ENCODE measurements at regions not wholly inside any gene's neighbourhood (a gene's known extent, or its start where the extent isn't known, plus 50 kb on each side); places are given as distances from the start of the nearest gene placed in this dataset.

DNA sequence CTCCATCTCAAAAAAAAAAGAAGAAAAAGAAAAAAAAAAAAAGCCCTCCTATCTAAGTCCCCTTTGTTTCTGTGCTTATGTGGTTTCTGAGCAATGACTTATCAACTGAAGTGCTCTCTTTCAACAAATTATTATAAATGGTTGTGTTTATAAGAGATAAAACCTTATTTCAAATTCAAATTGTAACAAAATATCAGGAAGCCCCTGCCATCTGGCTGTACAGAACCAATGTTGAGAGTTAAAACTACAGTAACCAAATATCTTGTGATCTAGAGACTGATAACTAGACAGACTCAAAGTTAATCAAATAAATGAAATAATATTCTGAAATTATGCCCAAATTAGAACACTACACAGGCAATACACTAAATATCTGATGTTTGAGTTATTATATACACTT lies 143.0 kb upstream of the CPNE8 start:
- H3K27me3 Mint-ChIP-seq (ENCODE audit: low read depth): no peaks in the 10 kb centered on the region
- H3K4me1 Mint-ChIP-seq (ENCODE audit: low read depth): no peaks in the 10 kb centered on the region
- no peak overlapping the region for H3K27ac Mint-ChIP-seq
- H3K36me3 Mint-ChIP-seq (ENCODE audit: low read depth): no peaks in the 10 kb centered on the region
- DNase-seq (ENCODE audit: low spot score): no peak
- H3K9me3 Mint-ChIP-seq: no peaks in the 10 kb centered on the region
- H3K4me3 Mint-ChIP-seq: no peak overlapping the region

DNA sequence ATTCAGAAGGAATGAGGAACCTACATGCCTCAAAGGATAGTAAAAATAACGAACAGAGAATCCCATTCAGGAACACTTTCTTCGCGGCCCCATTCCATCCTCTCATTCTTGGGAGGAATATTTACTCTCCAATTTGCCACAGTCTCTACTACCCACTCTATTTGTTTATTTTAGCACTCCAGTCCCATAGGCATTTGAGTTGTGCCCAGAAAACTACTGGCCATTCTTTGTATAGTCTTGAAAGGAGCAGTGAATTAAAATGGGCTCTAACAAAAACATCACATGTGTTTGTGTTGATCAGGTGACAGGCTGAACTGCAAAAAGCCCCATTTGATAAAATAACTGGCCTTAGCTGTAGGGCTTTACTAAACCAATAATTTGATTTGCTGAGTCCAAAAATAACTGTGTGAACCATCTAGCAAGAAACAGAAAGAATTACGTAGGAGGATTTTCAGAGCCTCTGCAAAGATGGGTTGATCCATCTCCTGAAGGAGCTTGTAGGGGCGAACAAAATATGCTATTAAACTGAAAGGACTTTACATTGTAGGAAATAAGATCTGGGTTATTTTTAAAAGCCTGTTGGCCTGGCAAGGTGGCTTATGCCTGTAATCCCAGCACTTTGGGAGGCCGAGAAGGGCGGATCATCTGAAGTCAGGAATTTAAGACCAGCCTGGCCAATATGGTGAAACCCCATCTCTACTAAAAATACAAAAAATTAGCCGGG lies 142.3 kb upstream of the CPNE8 start:
- H3K4me3 Mint-ChIP-seq: no peak overlapping the region
- no peaks in the 10 kb centered on the region for H3K4me1 Mint-ChIP-seq (ENCODE audit: low read depth)
- H3K9me3 Mint-ChIP-seq: no peaks in the 10 kb centered on the region
- no peak for DNase-seq (ENCODE audit: low spot score)
- H3K27ac Mint-ChIP-seq: no peak overlapping the region
- H3K27me3 Mint-ChIP-seq (ENCODE audit: low read depth): no peaks in the 10 kb centered on the region
- H3K36me3 Mint-ChIP-seq (ENCODE audit: low read depth): no peaks in the 10 kb centered on the region

DNA sequence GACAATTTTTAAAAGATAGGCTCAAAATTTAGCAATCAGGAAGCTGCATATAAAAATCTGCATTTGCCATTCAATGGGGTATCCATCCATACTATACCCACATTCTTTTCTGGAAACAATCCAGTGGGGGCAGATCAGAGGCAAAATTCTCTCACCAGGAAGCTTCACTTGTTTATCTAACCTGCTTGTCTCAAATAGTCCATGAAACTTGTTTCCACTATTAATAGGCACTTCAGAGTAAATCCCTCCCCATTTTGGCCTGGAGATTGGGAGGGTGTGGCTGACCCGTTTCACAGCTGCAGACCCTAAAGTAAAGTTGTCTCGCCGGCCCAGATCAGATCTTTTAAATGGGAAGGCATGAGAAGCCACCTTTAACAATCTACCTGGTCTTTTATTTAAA lies 139.4 kb upstream of the CPNE8 start:
- H3K27me3 Mint-ChIP-seq (ENCODE audit: low read depth): no peaks in the 10 kb centered on the region
- no peaks in the 10 kb centered on the region for H3K4me1 Mint-ChIP-seq (ENCODE audit: low read depth)
- DNase-seq (ENCODE audit: low spot score): no peak
- no peak overlapping the region for H3K27ac Mint-ChIP-seq
- H3K9me3 Mint-ChIP-seq: no peaks in the 10 kb centered on the region
- H3K4me3 Mint-ChIP-seq: no peak overlapping the region
- H3K36me3 Mint-ChIP-seq (ENCODE audit: low read depth): no peaks in the 10 kb centered on the region

DNA sequence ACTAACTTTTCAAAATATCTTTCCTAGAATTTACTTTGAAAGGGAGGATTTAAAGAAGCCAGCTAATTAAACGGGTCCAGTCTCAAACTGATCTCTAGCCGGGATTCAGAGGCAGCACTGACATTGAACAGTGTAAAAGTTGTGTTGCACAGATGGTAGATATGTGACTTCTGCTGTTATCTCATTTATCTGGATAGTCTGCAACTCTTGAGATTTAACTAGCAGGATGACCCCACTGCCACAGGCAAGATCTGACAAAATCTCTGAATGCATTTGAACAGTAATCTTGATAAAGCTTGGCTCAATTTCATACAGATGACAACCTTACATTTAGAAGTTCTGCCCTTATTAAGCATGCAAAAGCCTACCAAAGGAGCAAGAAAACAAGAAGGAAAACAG lies 138.0 kb upstream of the CPNE8 start:
- DNase-seq (ENCODE audit: low spot score): no peak
- Mint-ChIP-seq H3K4me3 (no peak overlapping the region), H3K27ac (no peak overlapping the region), H3K36me3 (ENCODE audit: low read depth) (no peaks in the 10 kb centered on the region), H3K4me1 (ENCODE audit: low read depth) (no peaks in the 10 kb centered on the region), H3K9me3 (no peaks in the 10 kb centered on the region), H3K27me3 (ENCODE audit: low read depth) (no peaks in the 10 kb centered on the region)

DNA sequence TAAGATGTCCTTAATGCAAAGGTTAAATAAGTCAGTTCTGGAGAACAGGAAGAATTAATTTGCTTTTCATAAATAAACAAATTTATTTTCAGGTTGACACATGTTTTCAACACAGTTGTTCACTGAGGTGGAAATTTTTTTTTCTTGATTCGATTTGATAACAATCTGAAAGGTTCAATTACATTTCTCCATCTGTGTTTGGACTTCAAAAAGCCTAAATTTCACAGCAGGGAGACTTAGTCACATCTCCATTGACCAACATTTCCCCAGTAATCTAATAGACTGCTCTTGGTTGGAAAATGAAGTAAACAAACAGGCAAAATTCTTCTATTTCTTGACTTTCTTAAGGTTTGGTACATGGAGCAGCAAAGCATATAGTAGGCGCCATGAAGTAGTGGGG lies 134.9 kb upstream of the CPNE8 start:
- no peaks in the 10 kb centered on the region for H3K4me1 Mint-ChIP-seq (ENCODE audit: low read depth)
- no peak overlapping the region for H3K4me3 Mint-ChIP-seq
- H3K36me3 Mint-ChIP-seq (ENCODE audit: low read depth): no peaks in the 10 kb centered on the region
- H3K27me3 Mint-ChIP-seq (ENCODE audit: low read depth): no peaks in the 10 kb centered on the region
- H3K9me3 Mint-ChIP-seq: no peaks in the 10 kb centered on the region
- no peak overlapping the region for H3K27ac Mint-ChIP-seq
- DNase-seq (ENCODE audit: low spot score): no peak

DNA sequence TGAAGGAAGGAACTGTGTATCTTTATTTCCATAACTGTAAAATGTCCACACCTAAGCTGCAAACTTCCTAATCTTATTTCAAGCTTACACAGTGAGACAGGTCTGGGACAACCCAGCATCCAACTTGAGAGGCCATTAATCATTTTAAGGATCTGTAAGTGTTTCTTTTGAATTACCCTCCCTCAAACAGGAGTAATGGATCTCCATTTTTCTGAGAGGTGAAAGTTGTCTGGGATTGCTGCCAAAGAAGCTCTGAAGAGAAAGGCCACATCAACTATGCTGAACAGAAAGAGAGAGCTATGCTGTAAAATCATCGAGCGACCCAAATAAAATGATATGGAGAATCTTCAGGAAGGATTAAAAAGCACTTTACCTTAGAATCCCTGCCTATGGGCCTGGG lies 131.7 kb upstream of the CPNE8 start:
- H3K36me3 Mint-ChIP-seq (ENCODE audit: low read depth): no peaks in the 10 kb centered on the region
- no peak for DNase-seq (ENCODE audit: low spot score)
- no peak overlapping the region for H3K27ac Mint-ChIP-seq
- H3K9me3 Mint-ChIP-seq: no peaks in the 10 kb centered on the region
- no peak overlapping the region for H3K4me3 Mint-ChIP-seq
- H3K27me3 Mint-ChIP-seq (ENCODE audit: low read depth): no peaks in the 10 kb centered on the region
- no peaks in the 10 kb centered on the region for H3K4me1 Mint-ChIP-seq (ENCODE audit: low read depth)

DNA sequence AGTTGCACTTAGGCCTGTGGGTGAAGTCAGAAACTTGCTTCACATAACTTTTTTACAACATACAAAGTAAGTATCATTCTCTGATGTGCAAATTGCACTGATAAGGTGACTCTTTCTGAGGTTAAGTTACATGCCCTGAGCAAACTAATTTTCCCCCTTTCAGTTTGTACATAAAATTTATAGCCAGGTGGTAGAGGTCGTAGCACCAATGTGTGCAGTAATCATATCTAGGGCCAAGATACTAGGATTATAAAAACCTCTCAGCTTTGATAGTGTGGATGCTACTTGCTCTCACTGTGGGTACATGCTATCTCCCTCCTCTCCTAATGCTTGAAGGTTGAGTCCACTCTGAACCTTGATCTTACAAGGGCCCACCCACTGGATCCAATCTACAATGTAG lies 130.7 kb upstream of the CPNE8 start:
- H3K4me1 Mint-ChIP-seq (ENCODE audit: low read depth): no peaks in the 10 kb centered on the region
- DNase-seq (ENCODE audit: low spot score): no peak
- H3K27me3 Mint-ChIP-seq (ENCODE audit: low read depth): no peaks in the 10 kb centered on the region
- no peak overlapping the region for H3K4me3 Mint-ChIP-seq
- H3K36me3 Mint-ChIP-seq (ENCODE audit: low read depth): no peaks in the 10 kb centered on the region
- H3K9me3 Mint-ChIP-seq: no peaks in the 10 kb centered on the region
- no peak overlapping the region for H3K27ac Mint-ChIP-seq

DNA sequence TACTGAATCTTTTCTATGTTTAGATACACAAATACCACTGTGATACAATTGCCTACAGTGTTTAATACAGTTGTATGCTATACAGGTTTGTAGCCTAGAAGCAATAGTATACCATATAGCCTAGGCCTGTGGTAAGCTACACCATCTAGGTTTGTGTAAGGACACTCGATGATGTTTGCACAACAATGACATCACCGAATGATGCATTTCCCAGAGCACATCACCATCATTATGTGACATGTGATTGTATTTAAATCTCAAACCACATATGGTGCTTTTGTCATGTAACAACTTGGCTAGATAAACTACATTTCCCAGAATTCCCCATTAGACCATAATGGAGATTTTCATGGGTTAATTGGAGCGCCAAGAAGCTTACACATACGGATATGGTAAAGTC lies 128.4 kb upstream of the CPNE8 start:
- no peak for DNase-seq (ENCODE audit: low spot score)
- H3K4me3 Mint-ChIP-seq: no peak overlapping the region
- H3K9me3 Mint-ChIP-seq: no peaks in the 10 kb centered on the region
- H3K4me1 Mint-ChIP-seq (ENCODE audit: low read depth): no peaks in the 10 kb centered on the region
- no peak overlapping the region for H3K27ac Mint-ChIP-seq
- H3K27me3 Mint-ChIP-seq (ENCODE audit: low read depth): no peaks in the 10 kb centered on the region
- no peaks in the 10 kb centered on the region for H3K36me3 Mint-ChIP-seq (ENCODE audit: low read depth)

DNA sequence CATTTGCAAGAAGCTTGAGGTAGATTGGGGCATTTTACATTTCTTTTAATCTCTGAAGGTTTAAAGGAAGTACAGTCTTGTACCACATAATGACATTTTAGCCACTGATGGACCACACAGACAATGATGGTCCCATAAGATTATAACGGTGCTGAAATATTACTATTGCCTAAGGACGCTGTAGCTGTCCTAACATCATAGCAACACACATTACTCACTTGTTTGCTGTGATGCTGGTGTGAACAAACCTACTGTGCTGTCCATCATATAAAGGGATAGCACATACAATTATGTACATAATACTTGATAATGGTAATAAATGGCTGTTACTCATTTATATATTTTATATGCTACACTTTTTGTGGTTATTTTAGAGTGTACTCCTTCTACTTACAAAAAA lies 127.1 kb upstream of the CPNE8 start:
- Mint-ChIP-seq H3K36me3 (ENCODE audit: low read depth) (no peaks in the 10 kb centered on the region), H3K4me3 (no peak overlapping the region), H3K27ac (no peak overlapping the region), H3K4me1 (ENCODE audit: low read depth) (no peaks in the 10 kb centered on the region), H3K9me3 (no peaks in the 10 kb centered on the region), H3K27me3 (ENCODE audit: low read depth) (no peaks in the 10 kb centered on the region)
- no peak for DNase-seq (ENCODE audit: low spot score)

DNA sequence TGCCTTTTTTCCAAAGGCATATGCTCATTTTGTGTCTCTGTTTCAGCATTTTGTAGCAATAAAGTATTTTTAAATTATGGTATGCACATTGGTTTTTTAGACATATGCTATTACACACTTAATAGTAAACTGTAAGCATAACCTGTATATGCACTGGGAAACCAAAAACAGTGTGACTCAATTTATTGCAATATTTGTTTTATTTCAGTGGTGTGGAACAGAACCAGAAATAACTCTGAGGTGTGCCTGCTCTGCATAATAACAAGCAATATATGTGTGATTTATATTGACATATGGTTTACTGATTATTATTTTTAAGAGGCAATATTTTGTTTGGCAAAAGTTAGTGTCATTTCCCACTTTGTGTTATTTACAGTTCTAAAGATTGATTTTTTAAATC lies 126.6 kb upstream of the CPNE8 start:
- no peaks in the 10 kb centered on the region for H3K4me1 Mint-ChIP-seq (ENCODE audit: low read depth)
- H3K4me3 Mint-ChIP-seq: no peak overlapping the region
- no peak overlapping the region for H3K27ac Mint-ChIP-seq
- no peaks in the 10 kb centered on the region for H3K36me3 Mint-ChIP-seq (ENCODE audit: low read depth)
- H3K9me3 Mint-ChIP-seq: no peaks in the 10 kb centered on the region
- H3K27me3 Mint-ChIP-seq (ENCODE audit: low read depth): no peaks in the 10 kb centered on the region
- no peak for DNase-seq (ENCODE audit: low spot score)

DNA sequence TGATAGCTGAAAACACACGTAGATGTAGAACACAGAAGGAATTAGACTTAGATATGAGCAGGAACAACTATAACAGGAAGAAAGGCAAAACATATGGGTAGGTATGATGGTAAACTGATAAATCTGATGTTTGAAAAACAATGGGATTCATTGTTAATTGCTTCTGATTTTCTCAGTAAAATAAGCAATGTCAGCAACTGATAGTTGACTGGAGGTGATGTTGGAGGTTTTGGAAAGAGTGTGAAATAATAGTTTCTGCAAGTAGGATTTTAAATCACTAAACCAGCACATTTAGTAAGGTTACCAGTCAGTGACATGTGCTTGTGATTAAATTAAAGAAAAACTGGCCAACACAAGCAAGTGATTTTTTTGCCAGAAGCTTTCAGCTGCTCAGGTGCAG lies 123.0 kb upstream of the CPNE8 start:
- no peaks in the 10 kb centered on the region for H3K27me3 Mint-ChIP-seq (ENCODE audit: low read depth)
- no peaks in the 10 kb centered on the region for H3K36me3 Mint-ChIP-seq (ENCODE audit: low read depth)
- peaks cover 5% of the 10 kb centered on the region for H3K9me3 Mint-ChIP-seq
- H3K4me1 Mint-ChIP-seq (ENCODE audit: low read depth): no peaks in the 10 kb centered on the region
- no peak overlapping the region for H3K27ac Mint-ChIP-seq
- no peak overlapping the region for H3K4me3 Mint-ChIP-seq
- DNase-seq (ENCODE audit: low spot score): no peak

DNA sequence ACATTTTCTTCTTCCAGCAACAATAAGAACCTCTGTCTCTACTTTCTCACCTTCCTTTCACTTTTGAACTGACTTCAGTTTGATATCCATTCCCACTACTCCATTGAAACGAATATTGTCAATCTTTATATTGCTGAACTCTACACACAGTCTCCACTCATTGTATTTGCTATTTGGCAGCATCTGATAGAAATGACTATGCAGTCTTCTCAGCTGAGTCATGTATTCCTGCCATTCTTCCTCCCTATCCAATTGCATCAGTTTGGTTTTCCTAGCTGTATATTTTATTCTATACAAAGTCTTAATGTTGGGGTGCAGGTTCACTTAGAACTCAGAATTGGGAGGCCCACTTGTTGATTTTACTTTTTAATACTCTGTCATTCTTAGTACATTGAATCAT lies 107.5 kb upstream of the CPNE8 start:
- no peaks in the 10 kb centered on the region for H3K4me1 Mint-ChIP-seq (ENCODE audit: low read depth)
- no peak for DNase-seq (ENCODE audit: low spot score)
- H3K36me3 Mint-ChIP-seq (ENCODE audit: low read depth): no peaks in the 10 kb centered on the region

DNA sequence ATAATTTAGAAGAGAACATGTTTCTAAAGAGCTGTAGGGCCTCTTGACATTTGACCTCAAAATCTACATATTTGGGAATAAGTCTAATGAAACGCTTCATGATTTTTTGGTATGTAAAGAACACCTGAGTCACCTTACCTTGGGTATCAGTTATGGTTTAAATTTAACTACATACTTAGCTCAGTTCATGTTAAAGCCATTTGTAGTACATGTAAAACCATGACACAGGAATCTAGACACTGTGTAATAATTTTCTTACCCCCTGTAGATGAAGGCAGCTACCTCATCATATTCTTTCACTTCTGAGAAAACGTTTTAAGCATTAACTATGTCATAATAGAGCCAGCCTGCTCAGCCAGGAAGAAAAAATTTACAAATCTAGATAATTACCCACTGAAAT lies 105.8 kb upstream of the CPNE8 start:
- H3K9me3 Mint-ChIP-seq: peaks cover 8% of the 10 kb centered on the region
- H3K27ac Mint-ChIP-seq: no peak overlapping the region
- H3K4me1 Mint-ChIP-seq (ENCODE audit: low read depth): no peaks in the 10 kb centered on the region

More for the DNA sequence above, 107.5 kb upstream of the CPNE8 start:
- Mint-ChIP-seq H3K27ac (no peak overlapping the region), H3K4me3 (no peak overlapping the region), H3K9me3 (peaks cover 5% of the 10 kb centered on the region), H3K27me3 (ENCODE audit: low read depth) (no peaks in the 10 kb centered on the region)

DNA sequence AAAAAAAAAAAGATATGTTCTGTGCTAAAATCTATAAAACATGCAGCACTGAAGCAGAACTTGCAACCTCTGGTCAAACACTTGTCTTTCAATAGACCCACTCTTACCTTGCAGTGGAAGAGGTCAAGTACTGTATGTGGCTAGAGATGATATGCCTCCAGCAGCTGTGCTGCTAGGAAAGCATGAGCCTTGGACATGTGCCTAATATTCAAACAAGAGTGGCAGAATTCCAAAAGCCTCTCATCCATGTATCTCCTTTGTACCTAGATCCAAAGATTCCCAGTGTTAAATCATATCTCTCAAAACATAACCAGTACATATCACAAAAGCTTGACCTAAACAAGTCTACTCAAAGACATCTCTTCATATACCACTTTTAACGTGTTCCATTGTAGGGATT lies 105.0 kb upstream of the CPNE8 start:
- H3K27me3 Mint-ChIP-seq (ENCODE audit: low read depth): no peaks in the 10 kb centered on the region
- H3K4me3 Mint-ChIP-seq: no peak overlapping the region
- no peaks in the 10 kb centered on the region for H3K36me3 Mint-ChIP-seq (ENCODE audit: low read depth)
- H3K4me1 Mint-ChIP-seq (ENCODE audit: low read depth): no peaks in the 10 kb centered on the region
- no peak for DNase-seq (ENCODE audit: low spot score)
- H3K9me3 Mint-ChIP-seq: peaks cover 8% of the 10 kb centered on the region
- H3K27ac Mint-ChIP-seq: no peak overlapping the region

More for the DNA sequence above, 105.8 kb upstream of the CPNE8 start:
- H3K36me3 Mint-ChIP-seq (ENCODE audit: low read depth): no peaks in the 10 kb centered on the region
- no peak overlapping the region for H3K4me3 Mint-ChIP-seq
- no peaks in the 10 kb centered on the region for H3K27me3 Mint-ChIP-seq (ENCODE audit: low read depth)
- no peak for DNase-seq (ENCODE audit: low spot score)

DNA sequence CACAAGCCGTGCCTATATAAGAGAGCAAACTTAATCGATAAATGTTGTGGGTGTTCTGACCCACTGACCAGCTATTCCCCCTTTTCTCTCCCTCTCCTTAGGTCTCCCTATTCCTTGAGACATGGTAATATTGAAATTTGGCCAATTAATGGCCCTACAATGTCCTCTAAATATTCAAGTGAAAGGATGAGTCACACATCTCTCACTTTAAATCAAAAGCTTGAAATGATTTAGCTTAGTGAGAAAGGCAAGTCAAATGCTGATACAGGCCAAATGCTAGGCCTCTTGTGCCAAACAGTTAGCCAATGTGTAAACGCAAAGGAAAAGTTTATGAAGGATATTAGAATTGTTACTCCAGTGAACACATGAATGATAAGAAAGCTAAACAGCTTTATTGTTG lies 102.2 kb upstream of the CPNE8 start:
- no peaks in the 10 kb centered on the region for H3K36me3 Mint-ChIP-seq (ENCODE audit: low read depth)
- H3K27ac Mint-ChIP-seq: no peak overlapping the region
- no peak overlapping the region for H3K4me3 Mint-ChIP-seq
- DNase-seq (ENCODE audit: low spot score): no peak
- H3K4me1 Mint-ChIP-seq (ENCODE audit: low read depth): no peaks in the 10 kb centered on the region
- no peaks in the 10 kb centered on the region for H3K27me3 Mint-ChIP-seq (ENCODE audit: low read depth)
- peaks cover 3% of the 10 kb centered on the region for H3K9me3 Mint-ChIP-seq
